ENCODE measurements at regions not wholly inside any gene's neighbourhood (a gene's known extent, or its start where the extent isn't known, plus 50 kb on each side); places are given as distances from the start of the nearest gene placed in this dataset.

DNA sequence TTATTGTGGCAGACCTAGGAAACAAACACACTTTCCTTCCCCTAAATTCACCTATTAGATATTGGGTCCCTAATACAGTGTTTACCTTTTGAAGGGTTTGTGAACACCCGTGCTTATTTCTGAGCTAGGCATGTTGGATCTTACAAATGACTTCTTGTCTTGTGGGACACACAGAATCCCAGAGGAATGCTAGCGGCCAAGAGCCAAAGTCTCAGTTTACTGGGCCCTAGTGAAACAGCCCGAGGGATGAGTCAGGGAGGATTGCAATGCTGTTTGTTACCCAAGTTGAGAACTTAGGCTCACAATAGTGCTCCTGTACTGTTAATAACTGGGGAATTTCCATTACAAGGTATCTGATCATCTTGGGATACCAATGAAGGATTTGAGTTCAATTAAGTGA is 100.1 kb upstream of the AKT3 start:
- no peak for TF ChIP-seq ARNT (IDR thresholded peaks at IDR 0.05)
- no peak for TF ChIP-seq HDGF (IDR thresholded peaks at IDR 0.05; ENCODE audit: borderline replicate concordance)
- TF ChIP-seq TARDBP (IDR thresholded peaks at IDR 0.05): no peak
- TF ChIP-seq ZNF384 (IDR thresholded peaks at IDR 0.05): no peak
- no peak for TF ChIP-seq CTBP1 (IDR thresholded peaks at IDR 0.05; ENCODE audit: borderline replicate concordance)
- TF ChIP-seq BHLHE40 (IDR thresholded peaks at IDR 0.05; ENCODE audit: borderline replicate concordance): no peak
- TF ChIP-seq SP1 (IDR thresholded peaks at IDR 0.05): no peak
- no peak for TF ChIP-seq FOXM1 (IDR thresholded peaks at IDR 0.05; ENCODE audit: borderline replicate concordance)
- TF ChIP-seq PKNOX1 (IDR thresholded peaks at IDR 0.05): no peak
- no peak for TF ChIP-seq SUZ12 (IDR thresholded peaks at IDR 0.05)
- no peak for TF ChIP-seq FOXK2 (IDR thresholded peaks at IDR 0.05)
- TF ChIP-seq FOXA1 (IDR thresholded peaks at IDR 0.05): no peak

All from HEK293T (cell line).